GM19238 (cell line): ENCODE measurements at regions not wholly inside any gene's neighbourhood (a gene's known extent, or its start where the extent isn't known, plus 50 kb on each side); places are given as distances from the start of the nearest gene placed in this dataset.

ENCODE experiments used
- DNase-seq: peaks from one replicate; pipeline ENCODE4 v3.0.0; 2011; ENCODE audit warnings: low spot score; ENCODE audit not compliant: insufficient read length

DNA sequence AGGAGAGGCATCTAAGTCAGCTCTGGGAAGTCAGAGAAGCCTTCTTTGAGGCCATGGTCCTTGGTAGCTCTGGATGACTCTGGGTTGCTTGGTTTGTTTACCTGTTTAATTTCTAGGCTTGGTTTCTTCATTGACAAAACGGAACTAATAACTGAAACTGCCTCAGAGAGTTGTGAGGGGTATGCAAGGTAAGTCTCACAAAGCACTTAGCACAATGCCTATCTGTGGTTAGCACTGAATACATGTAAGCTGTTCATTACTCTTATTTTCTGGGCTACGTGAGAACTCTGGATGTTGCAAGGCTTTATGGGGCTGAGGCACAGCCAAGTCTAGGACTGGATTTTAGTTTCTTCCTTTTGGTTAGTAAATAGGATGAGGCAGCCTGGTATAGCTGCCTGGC lies 225.8 kb upstream of the NCAM1 start:
- DNase-seq = no peak

- no peak for DNase-seq
Observed at GRCh38 chr11:112744041-112744440, 217.2 kb upstream of the NCAM1 start.

DNA sequence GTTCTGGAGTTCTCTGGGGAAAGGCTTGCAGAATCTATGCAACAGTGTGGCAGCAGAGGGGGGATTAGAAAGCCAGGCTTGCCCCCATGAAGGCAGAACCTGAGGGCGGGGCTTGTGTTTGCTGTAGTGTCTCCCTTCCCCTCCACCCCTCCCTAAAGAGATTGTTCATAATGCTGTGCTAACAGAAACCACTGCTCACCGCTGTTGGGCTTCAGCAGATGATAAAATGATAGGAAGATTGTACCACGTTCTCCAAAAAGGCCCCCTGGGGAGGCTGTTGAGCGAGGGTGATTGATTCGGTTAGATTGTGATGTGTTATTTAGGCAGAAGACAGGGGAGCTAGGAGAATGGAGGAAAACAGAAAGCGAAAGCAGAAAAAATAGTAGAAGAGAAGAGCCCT lies 215.2 kb upstream of the NCAM1 start:
- DNase-seq = no peak

GRCh38 chr11:112748252-112748651 lies 213.0 kb upstream of the NCAM1 start:
- no peak for DNase-seq

DNA sequence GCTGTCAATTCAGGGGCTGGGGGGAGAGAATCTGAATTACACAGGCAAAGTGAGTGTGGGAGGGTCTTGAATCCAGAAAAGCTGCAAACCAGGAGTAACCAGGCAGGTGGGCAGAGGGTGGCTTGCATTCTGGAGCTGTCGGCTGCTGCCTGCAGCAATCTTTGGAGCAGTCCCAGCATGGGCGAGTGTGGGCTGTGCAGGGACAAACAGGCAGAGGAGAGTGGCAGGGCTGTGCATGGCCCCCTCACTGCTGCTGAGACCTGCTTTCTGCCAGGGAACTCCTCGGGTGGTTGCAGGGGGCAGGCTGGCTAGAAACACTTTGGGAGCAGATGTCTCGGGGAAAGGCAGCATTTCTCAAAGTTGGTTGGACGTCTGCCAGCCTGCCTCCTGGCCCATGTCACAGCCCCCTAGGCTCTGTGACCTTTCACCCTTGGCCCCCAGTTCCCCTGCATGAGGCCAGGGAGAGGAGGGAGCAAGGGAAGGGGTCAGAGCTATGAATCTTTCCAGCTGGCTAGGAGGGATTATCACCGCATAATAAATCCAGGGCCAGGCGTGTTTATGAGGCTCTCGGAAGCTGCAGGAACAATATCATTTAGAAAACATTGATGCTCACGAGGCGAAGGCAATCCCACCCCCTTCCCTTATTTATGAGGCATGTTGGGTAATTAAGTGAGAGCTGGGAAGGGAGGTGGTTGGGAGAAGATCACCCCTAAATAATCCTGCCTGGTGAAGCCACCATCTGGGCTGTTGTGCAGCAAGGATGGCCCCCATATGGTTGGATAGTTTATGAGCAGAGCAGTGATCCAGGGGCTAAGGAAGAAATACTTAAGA lies 212.3 kb upstream of the NCAM1 start:
- no peak for DNase-seq

DNA sequence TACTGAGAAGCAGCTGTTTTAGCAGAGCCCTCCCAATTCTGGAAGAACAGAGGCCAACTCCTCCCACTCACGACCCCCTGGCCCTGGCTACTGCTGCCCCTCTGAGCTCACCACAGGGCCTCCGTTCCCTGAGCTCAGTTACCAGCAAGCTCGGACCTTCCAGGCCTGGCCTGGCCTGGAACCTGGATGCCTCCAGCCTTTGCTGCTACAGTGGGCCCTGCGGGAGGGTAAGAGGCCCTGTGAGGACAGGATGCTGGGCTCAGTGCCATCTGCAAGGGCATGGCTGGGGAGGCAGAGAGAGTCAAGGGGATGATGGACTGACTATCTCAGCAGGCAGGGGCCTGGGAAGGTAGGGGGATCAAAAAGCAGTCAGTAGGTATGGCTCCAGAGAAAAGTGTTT lies 209.9 kb upstream of the NCAM1 start:
- no peak for DNase-seq

DNA sequence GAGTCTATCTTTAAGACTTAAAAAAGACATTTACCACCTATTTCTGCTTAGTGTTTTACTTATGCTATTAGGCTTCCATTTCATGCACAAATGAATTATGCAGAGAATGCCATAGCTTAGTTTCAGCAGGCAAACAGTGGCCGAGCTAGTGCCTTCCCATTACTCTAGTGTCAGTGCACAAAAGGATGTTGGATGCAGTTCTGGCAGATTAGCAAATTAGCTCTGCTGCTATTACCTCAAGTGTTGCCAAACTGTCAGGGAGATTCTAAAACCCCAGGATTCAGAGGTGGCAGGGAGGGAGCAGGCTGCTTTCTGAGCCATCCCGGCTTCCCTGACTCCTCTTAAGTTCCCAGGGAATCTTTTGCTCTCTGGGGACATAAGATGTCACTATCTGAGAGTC lies 209.4 kb upstream of the NCAM1 start:
- no peak for DNase-seq

- DNase-seq = no peak
Observed at GRCh38 chr11:112752563-112752962, 208.7 kb upstream of the NCAM1 start.

DNA sequence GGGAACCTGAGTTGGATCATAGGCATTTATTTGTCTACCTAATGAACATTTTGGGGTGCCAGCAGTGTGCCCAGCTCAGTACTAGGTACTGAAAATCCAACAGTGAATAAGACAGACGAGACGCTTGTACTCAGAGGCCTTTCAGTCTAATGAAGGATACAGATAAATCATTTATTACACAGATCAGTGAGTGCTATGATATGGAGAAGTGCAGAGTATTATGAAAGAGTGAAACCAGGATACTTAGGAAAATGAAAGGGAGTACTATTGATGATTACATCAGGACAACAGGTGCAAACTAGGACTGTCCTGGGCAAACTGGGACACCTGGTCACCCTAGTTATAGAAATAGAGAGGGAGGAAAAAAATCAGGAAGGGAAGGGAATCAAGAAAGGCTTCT lies 207.5 kb upstream of the NCAM1 start:
- no peak for DNase-seq

- DNase-seq = no peak
Observed at GRCh38 chr11:112759418-112759817, 201.8 kb upstream of the NCAM1 start.

DNA sequence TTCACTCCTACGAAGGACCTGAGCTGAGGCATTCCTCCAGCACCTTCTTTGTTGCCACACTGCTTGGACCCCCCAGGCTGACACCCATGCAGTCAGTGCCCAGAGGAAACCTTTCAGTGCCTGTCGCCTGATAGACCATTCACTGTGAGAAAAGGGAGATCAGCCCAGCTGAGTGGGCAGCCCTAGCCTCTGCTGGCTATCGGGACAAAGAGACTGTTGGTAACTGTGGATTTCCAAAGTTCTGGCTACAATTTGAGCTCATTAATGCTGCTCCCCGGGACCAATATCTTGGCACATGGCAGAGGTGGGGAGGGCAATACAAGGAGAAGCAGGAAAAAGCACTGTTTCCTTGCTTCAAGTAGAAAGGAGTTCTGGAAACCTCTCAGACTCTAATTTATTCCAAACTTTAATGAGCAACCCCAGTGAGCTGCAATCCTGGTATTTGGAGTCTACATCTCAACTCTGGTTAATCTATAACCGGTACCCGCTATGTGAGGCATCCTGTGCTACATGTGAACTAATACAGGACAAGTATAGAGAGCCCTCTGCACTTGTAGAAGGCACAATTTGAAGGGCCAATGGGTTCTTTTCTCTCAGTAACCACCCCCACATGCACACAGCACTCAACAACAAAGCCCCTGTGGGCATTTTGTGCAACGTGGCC lies 200.7 kb upstream of the NCAM1 start:
- no peak for DNase-seq

DNA sequence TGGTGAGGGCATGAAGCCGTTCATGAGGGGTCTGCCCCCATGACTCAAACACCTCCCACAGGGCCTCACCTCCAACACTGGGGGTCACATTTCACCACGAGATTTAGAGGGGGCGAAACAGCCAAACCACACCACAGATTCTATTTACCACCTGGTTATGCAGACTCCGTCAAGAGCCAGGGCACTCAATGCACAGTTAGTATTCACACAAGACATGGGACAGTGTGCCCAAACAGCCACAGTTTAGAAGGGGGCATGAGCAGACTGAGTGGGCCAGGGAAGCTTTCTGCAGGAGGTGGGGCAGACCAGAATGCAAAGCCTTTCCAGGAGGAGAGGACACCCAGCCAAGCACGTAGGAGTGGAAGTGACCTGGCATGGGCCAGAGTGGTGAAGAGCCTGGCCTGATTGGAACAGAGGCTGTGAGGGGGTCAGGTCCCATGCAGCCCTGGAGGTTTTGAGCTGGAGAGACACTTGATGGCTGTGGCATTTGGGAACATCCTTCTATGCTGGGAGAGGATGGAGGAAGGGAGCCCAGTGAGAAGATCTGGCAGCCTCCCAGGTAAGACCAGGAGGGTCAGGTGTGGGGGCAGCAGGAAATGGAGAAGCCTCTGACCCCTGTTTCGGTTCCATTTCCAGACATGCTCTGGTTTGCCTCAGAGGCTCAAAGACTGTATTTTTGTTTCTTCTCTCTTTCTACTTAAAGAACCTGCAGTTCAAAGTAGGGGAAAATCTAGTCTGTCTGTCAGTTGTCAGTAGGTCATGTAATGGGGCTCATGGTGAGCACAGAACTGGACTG lies 199.1 kb upstream of the NCAM1 start:
- DNase-seq = no peak

DNA sequence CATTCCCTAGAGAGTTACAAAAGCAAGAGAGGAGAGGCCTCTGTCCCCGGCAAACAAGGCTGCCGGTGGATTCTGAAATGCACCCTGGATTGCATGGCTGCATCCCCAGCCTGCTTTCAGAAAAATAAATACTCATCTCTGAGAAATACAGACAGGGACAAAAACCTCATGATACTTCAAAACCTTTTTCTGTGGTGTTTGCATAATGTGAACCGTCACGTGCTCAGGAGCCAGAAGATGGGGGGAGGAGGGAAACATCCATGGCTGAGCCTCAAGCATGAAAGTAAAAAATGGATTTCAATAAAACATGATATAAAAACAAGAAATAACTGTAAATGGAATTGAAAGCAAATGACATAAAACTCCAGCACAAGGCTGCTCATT lies 198.5 kb upstream of the NCAM1 start:
- no peak for DNase-seq

DNA sequence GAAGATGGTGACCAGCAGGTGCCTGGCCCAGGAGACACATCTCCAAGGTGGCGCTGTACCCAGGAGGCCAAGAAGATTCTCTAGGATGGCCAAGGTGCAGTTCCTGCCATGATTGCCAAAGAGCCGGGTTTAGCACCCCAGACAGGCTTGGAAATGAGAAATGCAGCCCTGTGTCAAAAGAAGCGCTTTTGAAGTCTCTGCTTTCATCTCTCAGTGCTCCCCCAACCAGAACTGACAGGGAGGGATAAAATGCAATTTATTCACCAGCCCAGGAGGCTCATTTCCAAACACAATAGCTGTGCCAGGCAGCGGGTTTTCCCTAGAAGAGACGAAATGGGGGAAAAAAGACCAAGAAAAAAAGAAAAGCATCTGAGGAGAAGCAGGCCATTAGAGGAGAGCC lies 195.9 kb upstream of the NCAM1 start:
- DNase-seq = no peak

- no peak for DNase-seq
Observed at GRCh38 chr11:112769170-112769569, 192.1 kb upstream of the NCAM1 start.

DNA sequence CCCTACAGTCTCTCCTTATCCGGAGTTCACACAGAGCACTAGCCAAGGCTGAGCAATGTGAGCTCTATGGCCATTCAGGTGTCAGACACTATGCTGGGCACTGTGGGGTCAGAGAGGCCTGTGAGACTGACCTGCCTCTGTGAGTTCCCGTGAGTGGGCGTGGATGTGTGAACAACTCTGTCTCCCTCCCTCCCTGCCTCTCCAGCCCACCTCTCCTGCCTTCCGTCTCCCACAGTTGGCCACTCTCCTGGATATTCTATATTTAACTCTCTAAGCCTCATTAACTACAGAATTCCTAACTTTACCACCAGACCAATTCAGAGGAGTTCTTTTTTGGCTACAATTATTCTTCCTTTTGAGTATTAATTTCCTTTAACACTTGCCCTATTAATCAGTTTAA lies 191.6 kb upstream of the NCAM1 start:
- DNase-seq = no peak

DNA sequence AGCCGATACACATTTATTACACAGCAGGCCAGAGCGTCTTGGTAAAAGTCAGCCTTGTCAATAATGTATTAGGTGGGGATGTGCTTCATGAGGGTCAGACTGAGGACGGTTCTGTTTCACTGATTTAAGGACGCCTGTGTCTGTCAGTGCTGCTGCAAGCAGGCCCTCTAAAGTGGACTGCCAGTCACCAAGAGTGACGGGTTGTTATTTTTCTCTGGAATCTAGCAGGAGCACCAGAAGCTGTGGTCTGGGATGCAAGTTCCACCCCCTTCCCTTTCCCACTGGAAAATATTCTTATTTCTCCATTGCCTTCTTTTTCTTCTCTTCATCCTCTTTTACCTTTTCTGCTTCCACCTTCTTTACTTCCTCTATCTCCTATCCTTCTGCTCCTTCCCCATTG lies 191.2 kb upstream of the NCAM1 start:
- DNase-seq = no peak

DNA sequence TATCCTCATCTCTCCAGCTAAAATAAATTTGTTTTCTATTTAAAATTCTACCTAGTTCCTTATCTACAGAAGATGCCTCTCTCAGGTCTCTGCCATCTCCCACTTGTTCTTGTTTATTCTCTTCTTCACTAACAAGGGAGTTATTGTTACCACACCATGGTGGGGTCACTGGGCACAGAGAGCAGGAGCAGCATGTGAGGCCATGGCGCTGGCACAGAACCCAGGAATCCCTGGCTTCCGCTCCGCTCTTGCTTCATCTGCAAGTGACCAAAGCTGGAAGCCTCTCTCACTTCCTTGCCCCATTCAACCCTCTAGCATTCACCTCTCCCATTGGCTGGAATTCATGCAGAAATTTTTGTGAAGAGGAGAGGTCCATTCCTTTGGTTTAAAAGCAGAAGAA lies 190.7 kb upstream of the NCAM1 start:
- no peak for DNase-seq

- DNase-seq = no peak
Observed at GRCh38 chr11:112771851-112772250, 189.4 kb upstream of the NCAM1 start.

GRCh38 chr11:112773264-112773663 lies 188.0 kb upstream of the NCAM1 start:
- DNase-seq = no peak

GRCh38 chr11:112776834-112777233 lies 184.4 kb upstream of the NCAM1 start:
- DNase-seq = no peak

GRCh38 chr11:112777283-112777751 lies 183.9 kb upstream of the NCAM1 start:
- no peak for DNase-seq
